Retinal pigment epithelial cell (primary cell): ENCODE measurements at regions not wholly inside any gene's neighbourhood (a gene's known extent, or its start where the extent isn't known, plus 50 kb on each side); places are given as distances from the start of the nearest gene placed in this dataset.

Source experiments
- DNase-seq: peaks from one replicate; pipeline ENCODE4 v3.0.0-alpha.2; 2010; ENCODE audit warnings: low read depth
- H3K4me3 ChIP-seq: 2 replicates; pipeline ENCODE4 v1.5.1; 2011; ENCODE audit warnings: mild to moderate bottlenecking, low read length, control low read depth, moderate library complexity
- CTCF ChIP-seq: conservative IDR thresholded peaks from 2 replicates; pipeline ENCODE4 v1.5.1; 2011; ENCODE audit warnings: low read depth, low read length, control low read depth, inconsistent platforms

GRCh38 chr5:3980156-3980555 is 384.5 kb downstream of the IRX1 start:
- no peak for DNase-seq
- H3K4me3 ChIP-seq, result no peak overlapping the region
- TF ChIP-seq CTCF, result no peak

DNA sequence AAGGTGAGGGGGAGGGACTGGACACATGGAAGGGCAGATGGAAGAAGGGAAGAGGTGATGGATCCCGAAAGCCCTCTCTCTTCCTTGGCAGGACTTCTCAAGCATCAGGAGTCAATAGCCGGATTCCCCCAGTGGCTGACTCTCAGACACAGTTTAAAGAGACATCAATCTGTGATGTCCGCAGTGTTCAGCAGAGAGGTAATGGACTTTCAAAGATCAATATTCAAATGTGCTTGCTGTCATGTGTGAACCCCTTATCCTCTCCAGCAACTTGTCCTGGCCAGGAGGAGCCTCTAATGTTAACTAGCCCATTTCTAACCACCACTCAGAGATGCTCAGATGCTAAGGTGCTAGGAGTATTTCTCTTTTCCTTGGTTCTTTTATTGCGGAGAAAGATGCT is 392.2 kb downstream of the IRX1 start:
- TF ChIP-seq CTCF, result no peak
- DNase-seq, result no peak
- no peak overlapping the region for H3K4me3 ChIP-seq

DNA sequence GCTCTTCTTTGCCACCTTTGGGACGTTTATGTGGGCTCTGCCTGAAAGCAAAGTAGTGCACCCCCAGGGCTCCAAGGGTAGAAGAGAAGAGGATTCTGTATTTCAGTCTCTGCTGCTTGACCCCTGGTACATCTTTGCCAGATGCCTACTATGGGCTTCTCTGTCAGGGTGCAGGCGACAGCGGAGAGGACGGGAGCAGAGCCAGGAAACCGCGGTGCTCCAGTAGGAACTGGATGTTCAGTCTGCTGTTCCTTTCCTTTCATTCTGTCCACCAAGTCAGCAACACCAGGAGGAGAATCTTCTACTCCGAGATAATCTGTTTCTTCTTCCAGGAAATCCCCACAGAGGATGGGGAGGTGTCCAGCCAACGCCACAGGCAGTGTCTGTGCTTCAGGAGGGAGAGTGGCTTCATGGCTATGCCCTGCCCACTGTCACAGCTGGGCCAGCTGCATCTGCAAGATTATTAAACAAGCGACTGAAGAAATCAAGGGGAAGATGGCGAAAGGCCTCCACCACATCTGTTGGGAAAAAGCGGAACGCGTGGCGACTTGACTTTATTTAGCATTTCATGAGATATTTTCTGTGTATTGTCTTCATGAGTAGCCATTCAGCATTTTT is 398.3 kb downstream of the IRX1 start:
- no peak for TF ChIP-seq CTCF
- no peak overlapping the region for H3K4me3 ChIP-seq

DNA sequence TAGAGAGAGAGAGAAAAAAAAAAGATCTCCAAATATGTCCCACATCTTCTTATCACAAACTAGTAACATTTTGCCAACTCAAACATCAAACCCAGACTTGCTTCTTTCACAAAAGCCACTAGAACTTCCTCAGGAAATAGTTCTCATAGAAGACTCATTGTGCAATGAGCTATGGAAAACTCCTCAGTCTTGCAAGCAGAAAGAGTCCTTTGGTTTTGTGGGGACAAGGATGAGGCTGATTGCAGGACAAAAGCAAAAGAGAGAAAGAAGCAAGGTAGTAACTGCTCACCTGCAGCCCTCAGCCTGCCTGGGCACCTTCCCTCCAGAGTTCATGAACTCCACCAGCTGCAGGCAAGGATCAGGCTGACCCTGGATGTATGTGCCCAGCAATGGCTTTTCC is 399.0 kb downstream of the IRX1 start:
- no peak for DNase-seq
- no peak overlapping the region for H3K4me3 ChIP-seq
- TF ChIP-seq CTCF, result no peak

More for the DNA sequence above, 398.3 kb downstream of the IRX1 start:
- DNase-seq, result no peak

- no peak for TF ChIP-seq CTCF
- DNase-seq, result no peak
- no peak overlapping the region for H3K4me3 ChIP-seq
Observed at GRCh38 chr5:3995954-3996619, 400.5 kb downstream of the IRX1 start.

GRCh38 chr5:3996707-3997336 is 401.2 kb downstream of the IRX1 start:
- TF ChIP-seq CTCF, result no peak
- H3K4me3 ChIP-seq, result no peak overlapping the region
- DNase-seq, result no peak

GRCh38 chr5:3997670-3998069 is 402.0 kb downstream of the IRX1 start:
- DNase-seq, result no peak
- no peak for TF ChIP-seq CTCF

More at GRCh38 chr5:3997670-3998069, 402.0 kb downstream of the IRX1 start:
- no peak overlapping the region for H3K4me3 ChIP-seq
